ENCODE measurements at regions not wholly inside any gene's neighbourhood (a gene's known extent, or its start where the extent isn't known, plus 50 kb on each side); places are given as distances from the start of the nearest gene placed in this dataset.

DNA sequence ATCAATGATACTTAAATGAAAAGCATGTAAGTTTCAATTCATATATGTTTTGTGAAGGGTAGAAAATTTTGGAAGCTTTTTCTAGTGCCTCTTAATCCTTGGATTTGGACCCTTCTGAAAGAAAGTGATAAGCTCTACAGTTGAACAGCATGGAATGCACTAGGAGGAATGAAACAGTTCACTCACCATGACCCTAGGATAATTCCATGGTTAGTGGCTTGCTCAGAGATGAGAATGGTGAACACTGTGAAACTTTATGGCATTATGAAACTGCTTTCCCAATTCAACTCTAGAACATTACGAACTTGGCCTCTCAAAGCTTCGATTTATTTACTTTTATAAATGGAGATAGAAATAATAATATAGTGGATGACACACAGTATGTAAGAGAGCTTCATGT lies 88.9 kb upstream of the FAT4 start:
- Histone ChIP-seq H4K20me1 (replicated peaks; ENCODE audit: control insufficient read depth, insufficient read depth, low read length) (no peaks in the 10 kb centered on the region), H3K4me3 (no peak overlapping the region), H3K4me1 (replicated peaks in 1 of 2; ENCODE audit: control insufficient read depth in 2 of 2, insufficient read depth in 2 of 2, low read length in 2 of 2) (no peaks in the 10 kb centered on the region), H3K27ac (ENCODE audit: extremely low read depth, low read depth, low read length) (no peak overlapping the region), H3K9ac (ENCODE audit: insufficient read depth in 1 of 2, low read depth in 2 of 2, low read length in 2 of 2) (no peak overlapping the region), H3K27me3 (ENCODE audit: control insufficient read depth in 2 of 2, insufficient read depth in 2 of 2, low read length in 2 of 2) (no peaks in the 10 kb centered on the region), H3K36me3 (ENCODE audit: control insufficient read depth, insufficient read depth, low read length) (no peaks in the 10 kb centered on the region), H3K9me1 (ENCODE audit: control insufficient read depth, insufficient read depth, low read length) (no peaks in the 10 kb centered on the region), H3K9me3 (replicated peaks; ENCODE audit: control insufficient read depth, insufficient read depth, low read depth, low read length) (no peaks in the 10 kb centered on the region), H2AFZ (ENCODE audit: low read depth, low read length) (no peak overlapping the region), H3K4me2 (ENCODE audit: insufficient read depth, low read length) (no peak overlapping the region), H3K79me2 (ENCODE audit: control insufficient read depth, insufficient read depth, low read length) (no peaks in the 10 kb centered on the region)
- DNase-seq (ENCODE audit: extremely low read depth in 1 of 4, low spot score in 3 of 4) (no peak), FAIRE-seq (no peak), ATAC-seq (no peak)
- TF ChIP-seq ZNF263 (CRISPR knock-in tag; IDR thresholded peaks at IDR 0.05; ENCODE audit: borderline replicate concordance) = no peak
- TF ChIP-seq HDGF (IDR thresholded peaks at IDR 0.05) = no peak
- no peak for TF ChIP-seq MIER1 (IDR thresholded peaks at IDR 0.05; ENCODE audit: low read depth)
- TF ChIP-seq, protein P1, sequence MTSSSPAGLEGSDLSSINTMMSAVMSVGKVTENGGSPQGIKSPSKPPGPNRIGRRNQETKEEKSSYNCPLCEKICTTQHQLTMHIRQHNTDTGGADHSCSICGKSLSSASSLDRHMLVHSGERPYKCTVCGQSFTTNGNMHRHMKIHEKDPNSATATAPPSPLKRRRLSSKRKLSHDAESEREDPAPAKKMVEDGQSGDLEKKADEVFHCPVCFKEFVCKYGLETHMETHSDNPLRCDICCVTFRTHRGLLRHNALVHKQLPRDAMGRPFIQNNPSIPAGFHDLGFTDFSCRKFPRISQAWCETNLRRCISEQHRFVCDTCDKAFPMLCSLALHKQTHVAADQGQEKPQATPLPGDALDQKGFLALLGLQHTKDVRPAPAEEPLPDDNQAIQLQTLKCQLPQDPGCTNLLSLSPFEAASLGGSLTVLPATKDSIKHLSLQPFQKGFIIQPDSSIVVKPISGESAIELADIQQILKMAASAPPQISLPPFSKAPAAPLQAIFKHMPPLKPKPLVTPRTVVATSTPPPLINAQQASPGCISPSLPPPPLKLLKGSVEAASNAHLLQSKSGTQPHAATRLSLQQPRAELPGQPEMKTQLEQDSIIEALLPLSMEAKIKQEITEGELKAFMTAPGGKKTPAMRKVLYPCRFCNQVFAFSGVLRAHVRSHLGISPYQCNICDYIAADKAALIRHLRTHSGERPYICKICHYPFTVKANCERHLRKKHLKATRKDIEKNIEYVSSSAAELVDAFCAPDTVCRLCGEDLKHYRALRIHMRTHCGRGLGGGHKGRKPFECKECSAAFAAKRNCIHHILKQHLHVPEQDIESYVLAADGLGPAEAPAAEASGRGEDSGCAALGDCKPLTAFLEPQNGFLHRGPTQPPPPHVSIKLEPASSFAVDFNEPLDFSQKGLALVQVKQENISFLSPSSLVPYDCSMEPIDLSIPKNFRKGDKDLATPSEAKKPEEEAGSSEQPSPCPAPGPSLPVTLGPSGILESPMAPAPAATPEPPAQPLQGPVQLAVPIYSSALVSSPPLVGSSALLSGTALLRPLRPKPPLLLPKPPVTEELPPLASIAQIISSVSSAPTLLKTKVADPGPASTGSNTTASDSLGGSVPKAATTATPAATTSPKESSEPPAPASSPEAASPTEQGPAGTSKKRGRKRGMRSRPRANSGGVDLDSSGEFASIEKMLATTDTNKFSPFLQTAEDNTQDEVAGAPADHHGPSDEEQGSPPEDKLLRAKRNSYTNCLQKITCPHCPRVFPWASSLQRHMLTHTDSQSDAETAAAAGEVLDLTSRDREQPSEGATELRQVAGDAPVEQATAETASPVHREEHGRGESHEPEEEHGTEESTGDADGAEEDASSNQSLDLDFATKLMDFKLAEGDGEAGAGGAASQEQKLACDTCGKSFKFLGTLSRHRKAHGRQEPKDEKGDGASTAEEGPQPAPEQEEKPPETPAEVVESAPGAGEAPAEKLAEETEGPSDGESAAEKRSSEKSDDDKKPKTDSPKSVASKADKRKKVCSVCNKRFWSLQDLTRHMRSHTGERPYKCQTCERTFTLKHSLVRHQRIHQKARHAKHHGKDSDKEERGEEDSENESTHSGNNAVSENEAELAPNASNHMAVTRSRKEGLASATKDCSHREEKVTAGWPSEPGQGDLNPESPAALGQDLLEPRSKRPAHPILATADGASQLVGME (CRISPR knock-in tag; IDR thresholded peaks at IDR 0.05) = no peak
- POLR2A ChIA-PET = no interaction called here
- in situ Hi-C loops (cut with MboI) (no loop called here), intact Hi-C loops (cut with micrococcal nuclease) (no loop called here)
- no TSS peak for BruUV-seq (replicated peaks)
- WGBS (ENCODE audit: insufficient coverage, low coverage, missing lambda C conversion rate) = 0% methylated on average over 2 of the region's 2 CpGs
- CTCF ChIA-PET (ENCODE audit: low intra/inter-chr PET ratio) = no interaction called here
